ENCODE measurements at regions not wholly inside any gene's neighbourhood (a gene's known extent, or its start where the extent isn't known, plus 50 kb on each side); places are given as distances from the start of the nearest gene placed in this dataset.

DNA sequence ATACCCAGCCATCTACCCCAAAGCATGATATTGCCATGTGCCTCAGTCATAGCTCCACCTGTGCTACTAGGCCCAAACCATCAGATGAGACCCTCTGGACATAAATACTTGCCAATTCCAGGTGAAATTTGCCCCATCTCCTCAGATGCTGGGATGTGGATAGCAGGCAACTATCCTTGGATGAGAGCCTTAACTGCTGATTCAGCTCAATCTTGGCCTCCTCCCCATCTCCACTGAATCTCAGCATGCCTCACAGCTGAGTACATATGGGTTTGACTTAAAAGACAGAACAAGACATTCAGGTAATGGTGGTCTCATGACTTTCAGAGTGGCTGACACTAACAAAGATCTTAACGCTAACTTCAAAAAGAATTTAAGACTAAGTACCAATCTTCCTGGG, 50.8 kb upstream of the KLHL13 start:
- no peak for DNase-seq (ENCODE audit: low read depth in 1 of 2, low spot score in 1 of 2)
- no peak for TF ChIP-seq JUND (IDR thresholded peaks at IDR 0.05; ENCODE audit: low read depth)
- in situ Hi-C loops (cut with HindIII; ENCODE audit: low pct_unique_long_range_greater_than_20kb, low sequenced_read_pairs) = no loop called here

DNA sequence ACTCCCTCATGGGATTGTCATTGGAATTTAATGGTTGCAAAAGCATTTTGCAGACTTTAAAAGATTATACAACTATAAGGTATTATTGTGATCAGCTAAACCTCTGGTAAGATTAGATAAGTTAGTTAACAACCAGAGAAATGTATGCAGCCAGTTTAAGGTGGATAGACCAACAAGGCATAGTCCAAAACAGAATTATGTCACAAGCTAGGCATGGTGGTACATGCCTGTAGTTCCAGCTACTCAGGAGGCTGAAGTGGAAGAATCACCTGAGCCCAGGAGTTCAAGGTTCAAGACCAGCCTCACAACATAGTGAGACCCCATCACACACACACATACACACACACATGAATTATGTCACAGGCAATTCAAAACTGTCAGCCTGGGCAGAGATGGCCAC, 54.7 kb upstream of the KLHL13 start:
- no peak for DNase-seq (ENCODE audit: low read depth in 1 of 2, low spot score in 1 of 2)
- no peak for TF ChIP-seq JUND (IDR thresholded peaks at IDR 0.05; ENCODE audit: low read depth)
- in situ Hi-C loops (cut with HindIII; ENCODE audit: low pct_unique_long_range_greater_than_20kb, low sequenced_read_pairs) = no loop called here

DNA sequence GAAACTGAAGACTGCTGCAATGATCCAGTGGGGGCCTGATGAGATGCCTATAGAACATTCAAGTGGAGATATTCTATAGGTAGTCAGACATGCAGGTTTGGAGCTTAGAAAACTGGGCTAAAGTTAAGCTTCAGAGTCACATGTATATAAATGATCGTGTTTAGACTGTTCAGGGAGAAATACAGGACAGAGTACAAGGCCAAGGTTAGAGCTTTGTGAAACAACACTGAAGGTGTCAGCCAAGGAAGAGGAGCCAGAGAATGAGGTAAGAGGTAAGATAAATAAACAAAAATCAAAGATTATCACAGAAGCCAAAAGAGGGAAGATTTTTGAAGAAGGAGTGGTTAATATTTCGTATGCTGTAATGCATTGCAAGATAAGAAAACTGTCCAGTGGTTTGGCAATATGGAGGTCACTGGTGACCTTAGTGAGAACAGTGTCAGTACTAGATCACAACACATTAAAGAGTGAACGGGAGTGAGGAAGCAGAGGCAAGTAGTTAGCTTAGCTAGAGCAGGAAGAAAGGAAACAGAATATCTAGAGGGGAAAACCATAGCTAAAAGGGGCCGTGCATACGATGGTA, 58.0 kb upstream of the KLHL13 start:
- in situ Hi-C loops (cut with HindIII; ENCODE audit: low pct_unique_long_range_greater_than_20kb, low sequenced_read_pairs) = no loop called here
- no peak for TF ChIP-seq JUND (IDR thresholded peaks at IDR 0.05; ENCODE audit: low read depth)
- DNase-seq (ENCODE audit: low read depth in 1 of 2, low spot score in 1 of 2) = no peak

DNA sequence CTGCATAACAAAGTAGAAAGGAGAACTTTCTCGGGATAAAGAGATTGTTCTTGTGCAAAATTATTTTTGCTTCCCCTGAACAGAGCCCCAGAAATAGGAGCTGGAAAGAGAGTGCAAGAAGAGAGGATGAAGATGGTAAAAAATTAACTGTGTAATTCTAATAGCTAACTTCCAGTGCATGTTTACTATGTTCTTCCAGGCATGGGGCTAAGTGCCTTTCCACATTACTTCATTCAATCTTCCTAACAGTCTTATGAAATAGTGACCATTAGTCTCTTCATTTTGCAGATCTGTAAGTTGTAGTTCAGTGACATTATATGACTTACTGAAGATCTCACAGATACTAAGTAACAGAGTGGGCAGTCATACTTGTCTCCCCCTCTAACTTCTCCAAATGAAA, 61.1 kb upstream of the KLHL13 start:
- DNase-seq (ENCODE audit: low read depth in 1 of 2, low spot score in 1 of 2) = no peak
- TF ChIP-seq JUND (IDR thresholded peaks at IDR 0.05; ENCODE audit: low read depth) = no peak
- in situ Hi-C loops (cut with HindIII; ENCODE audit: low pct_unique_long_range_greater_than_20kb, low sequenced_read_pairs) = no loop called here

DNA sequence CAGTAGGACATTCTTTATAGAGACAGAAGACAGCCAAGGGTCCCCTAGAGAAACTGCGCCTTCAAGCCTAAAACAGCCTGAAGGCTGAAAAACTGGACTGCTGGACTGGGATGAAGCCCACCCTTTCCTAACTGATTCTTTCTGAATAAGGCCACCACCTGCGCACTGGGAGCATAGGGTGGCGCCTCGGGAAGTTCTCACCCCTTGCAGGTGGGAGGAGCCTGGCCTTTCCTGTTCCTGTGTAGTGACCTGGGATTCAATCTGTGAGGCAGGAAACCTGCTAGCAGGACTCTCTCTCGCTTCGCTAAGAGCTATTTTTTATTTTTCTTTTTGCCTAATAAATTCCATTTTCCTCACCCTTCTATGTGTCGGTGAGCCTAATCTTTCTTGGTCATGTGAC, 61.8 kb upstream of the KLHL13 start:
- in situ Hi-C loops (cut with HindIII; ENCODE audit: low pct_unique_long_range_greater_than_20kb, low sequenced_read_pairs) = no loop called here
- TF ChIP-seq JUND (IDR thresholded peaks at IDR 0.05; ENCODE audit: low read depth) = no peak
- no peak for DNase-seq (ENCODE audit: low read depth in 1 of 2, low spot score in 1 of 2)

DNA sequence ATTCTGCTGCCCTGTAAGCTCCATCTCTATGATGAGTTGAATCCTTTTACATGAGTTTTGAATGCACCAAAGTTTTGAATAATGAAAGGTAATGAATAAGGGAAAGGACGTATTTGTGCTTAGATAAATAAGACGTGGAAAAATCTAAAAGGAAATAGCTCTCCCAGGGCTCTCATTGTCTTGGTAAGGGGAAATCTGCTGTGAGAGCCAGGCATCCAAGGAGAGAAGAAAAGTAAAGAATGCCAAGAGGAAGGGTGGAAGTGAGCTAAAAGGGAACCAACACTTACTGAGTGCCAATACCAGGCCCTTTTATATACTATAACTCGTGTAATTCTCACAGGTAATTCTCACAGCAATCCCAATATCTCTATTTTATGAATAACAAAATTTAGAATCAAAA, 62.6 kb upstream of the KLHL13 start:
- in situ Hi-C loops (cut with HindIII; ENCODE audit: low pct_unique_long_range_greater_than_20kb, low sequenced_read_pairs) = no loop called here
- no peak for DNase-seq (ENCODE audit: low read depth in 1 of 2, low spot score in 1 of 2)
- no peak for TF ChIP-seq JUND (IDR thresholded peaks at IDR 0.05; ENCODE audit: low read depth)

DNA sequence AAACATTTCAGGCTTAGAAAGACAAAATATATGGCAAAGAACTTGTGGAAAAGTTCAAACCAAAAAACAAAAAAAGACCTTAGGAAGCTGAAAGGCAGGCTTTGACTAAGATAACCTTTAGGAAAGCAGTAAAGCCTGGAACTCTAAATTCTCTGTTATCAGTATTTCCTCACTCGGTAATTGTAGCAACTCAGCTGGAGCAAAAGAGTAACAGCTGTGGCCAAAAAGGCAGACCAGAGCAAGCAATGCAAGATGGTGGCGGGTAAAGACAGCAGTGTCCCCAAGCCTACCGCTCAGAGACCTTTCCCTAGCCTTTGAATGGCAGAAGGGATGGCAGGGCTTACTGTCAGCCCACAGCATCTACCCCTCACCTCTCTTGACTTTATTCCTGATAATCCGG, 63.1 kb upstream of the KLHL13 start:
- in situ Hi-C loops (cut with HindIII; ENCODE audit: low pct_unique_long_range_greater_than_20kb, low sequenced_read_pairs) = no loop called here
- TF ChIP-seq JUND (IDR thresholded peaks at IDR 0.05; ENCODE audit: low read depth) = no peak
- no peak for DNase-seq (ENCODE audit: low read depth in 1 of 2, low spot score in 1 of 2)

DNA sequence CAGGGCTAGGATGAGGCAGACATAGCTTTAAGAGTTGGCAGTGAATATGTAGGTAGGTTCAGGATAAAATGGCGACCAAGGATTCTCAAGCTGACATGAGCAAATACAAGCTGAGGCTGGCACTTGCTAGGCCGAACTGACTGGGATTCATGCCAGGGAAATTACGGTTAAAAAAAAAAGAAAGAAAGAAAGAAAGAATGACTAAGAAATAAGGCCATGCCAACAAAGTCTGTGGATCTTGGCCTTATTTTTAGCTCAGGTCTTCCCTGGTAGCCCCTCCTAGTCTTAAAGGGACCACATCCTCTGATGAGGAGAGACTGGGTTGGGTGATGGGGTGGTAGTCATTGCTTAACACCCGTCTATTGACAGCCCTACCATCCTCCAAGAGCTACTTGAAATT, 64.4 kb upstream of the KLHL13 start:
- in situ Hi-C loops (cut with HindIII; ENCODE audit: low pct_unique_long_range_greater_than_20kb, low sequenced_read_pairs) = no loop called here
- no peak for TF ChIP-seq JUND (IDR thresholded peaks at IDR 0.05; ENCODE audit: low read depth)
- no peak for DNase-seq (ENCODE audit: low read depth in 1 of 2, low spot score in 1 of 2)

DNA sequence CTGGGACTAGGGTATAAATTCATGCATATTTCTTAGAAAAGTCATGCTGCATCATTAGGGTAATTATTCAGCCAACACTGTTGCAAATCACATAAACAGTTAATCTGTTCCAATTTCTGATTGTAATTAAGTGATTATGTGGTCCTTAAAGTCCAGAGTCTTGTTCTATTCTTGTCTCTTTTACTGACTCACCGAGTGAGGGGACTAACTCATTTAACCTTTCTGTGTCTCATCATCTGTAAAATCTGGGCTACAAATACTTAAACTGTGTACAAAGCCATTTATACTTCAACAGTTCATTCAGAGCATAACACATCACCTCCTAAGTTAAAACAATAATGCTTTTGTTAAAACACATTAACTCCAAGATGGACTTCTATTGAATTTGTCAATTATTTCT, 65.4 kb upstream of the KLHL13 start:
- in situ Hi-C loops (cut with HindIII; ENCODE audit: low pct_unique_long_range_greater_than_20kb, low sequenced_read_pairs) = no loop called here
- no peak for TF ChIP-seq JUND (IDR thresholded peaks at IDR 0.05; ENCODE audit: low read depth)
- no peak for DNase-seq (ENCODE audit: low read depth in 1 of 2, low spot score in 1 of 2)

DNA sequence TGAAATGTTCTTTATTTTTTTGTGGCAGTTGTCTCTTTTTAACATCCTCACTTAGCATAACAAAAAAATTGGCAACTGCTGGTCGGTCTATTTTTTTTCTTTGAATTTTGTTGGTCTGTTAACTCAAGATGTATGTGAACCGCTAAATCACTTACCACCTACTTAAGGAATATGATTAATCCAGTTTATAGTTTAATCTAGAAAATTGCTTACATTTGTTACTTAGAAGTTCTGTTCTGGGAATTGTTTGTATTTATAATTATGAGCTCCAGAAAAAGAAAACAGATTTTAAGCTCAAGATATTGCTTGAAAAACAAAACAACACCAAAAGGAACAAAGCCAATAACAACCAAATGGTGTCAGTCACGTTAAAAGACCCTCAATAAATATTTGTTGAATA, 66.1 kb upstream of the KLHL13 start:
- no peak for TF ChIP-seq JUND (IDR thresholded peaks at IDR 0.05; ENCODE audit: low read depth)
- DNase-seq (ENCODE audit: low read depth in 1 of 2, low spot score in 1 of 2) = no peak
- in situ Hi-C loops (cut with HindIII; ENCODE audit: low pct_unique_long_range_greater_than_20kb, low sequenced_read_pairs) = no loop called here

DNA sequence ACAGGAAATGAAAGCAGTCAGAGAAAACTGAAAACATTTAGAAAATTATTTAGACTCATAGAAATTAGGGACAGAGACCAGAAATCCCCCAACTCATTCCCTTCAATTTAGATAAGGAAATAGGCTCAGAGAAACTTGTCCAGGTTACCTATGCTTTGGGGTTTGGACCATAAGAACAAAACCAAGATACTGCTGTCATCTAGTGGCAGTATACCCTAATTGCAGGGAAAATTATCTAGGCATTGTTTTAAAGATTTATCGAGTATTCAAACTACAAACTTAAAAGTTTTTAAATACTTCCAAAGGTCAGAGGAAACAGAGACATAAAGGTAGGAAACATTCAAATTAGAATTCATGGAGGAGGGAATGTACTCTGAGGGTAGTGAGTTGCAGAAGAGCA, 67.0 kb upstream of the KLHL13 start:
- in situ Hi-C loops (cut with HindIII; ENCODE audit: low pct_unique_long_range_greater_than_20kb, low sequenced_read_pairs) = no loop called here
- no peak for DNase-seq (ENCODE audit: low read depth in 1 of 2, low spot score in 1 of 2)
- no peak for TF ChIP-seq JUND (IDR thresholded peaks at IDR 0.05; ENCODE audit: low read depth)

DNA sequence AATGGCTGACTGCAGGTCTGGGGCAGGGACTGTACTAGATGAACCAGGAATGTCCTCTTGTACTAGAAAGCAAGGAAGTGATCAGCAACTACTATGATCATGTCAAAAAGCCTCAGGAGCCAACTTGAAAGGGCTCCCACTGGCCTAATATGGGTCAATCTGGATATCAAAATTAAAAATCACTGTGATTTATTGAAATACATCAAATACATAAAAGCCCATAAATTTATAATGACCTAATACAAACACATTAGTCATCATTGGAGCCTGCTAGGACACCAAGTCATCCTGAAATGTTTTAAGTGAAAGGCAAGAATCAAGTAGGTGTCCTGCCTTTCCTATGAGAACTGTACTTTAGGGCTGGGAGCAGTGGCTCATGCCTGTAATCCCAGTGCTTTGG, 70.5 kb upstream of the KLHL13 start:
- no peak for TF ChIP-seq JUND (IDR thresholded peaks at IDR 0.05; ENCODE audit: low read depth)
- in situ Hi-C loops (cut with HindIII; ENCODE audit: low pct_unique_long_range_greater_than_20kb, low sequenced_read_pairs) = no loop called here
- no peak for DNase-seq (ENCODE audit: low read depth in 1 of 2, low spot score in 1 of 2)

DNA sequence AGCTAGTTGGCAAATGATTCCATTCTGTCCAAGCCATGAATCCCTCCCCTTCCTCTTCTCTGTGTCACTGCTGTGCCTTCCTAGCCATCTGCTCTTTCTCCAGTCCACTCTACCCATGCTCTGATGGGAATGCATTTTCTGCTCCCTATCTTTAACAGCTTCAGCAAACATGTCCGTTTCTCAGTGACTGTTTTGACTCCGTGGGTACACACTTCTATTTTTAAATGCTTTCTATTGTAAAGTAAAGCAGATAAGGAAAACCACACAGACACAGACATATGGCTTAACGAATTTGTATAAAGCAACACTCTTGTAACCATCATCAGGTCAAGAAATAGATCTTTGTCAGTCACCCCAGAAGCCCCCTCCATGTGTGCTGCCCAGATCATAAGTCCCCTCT, 72.4 kb upstream of the KLHL13 start:
- no peak for DNase-seq (ENCODE audit: low read depth in 1 of 2, low spot score in 1 of 2)
- in situ Hi-C loops (cut with HindIII; ENCODE audit: low pct_unique_long_range_greater_than_20kb, low sequenced_read_pairs) = no loop called here
- TF ChIP-seq JUND (IDR thresholded peaks at IDR 0.05; ENCODE audit: low read depth) = no peak

DNA sequence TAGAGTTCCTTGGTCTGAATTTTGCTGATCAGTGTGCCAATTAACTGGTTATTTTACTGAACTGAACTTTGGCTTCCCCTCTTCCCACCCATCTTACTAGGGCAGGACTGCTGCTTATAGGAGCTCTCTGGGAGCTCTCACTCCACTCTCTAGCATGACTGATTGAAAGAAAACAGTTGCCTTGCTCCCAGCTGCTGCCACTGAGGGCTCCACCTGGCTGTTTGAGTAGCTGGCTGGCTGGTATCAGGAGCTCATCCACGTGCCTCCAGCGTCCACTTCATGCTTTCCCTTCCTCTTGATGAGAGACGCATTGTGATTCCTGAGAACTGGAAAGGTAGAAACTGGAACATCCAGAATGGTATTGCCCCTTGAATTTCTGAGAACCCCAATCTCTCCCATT, 73.0 kb upstream of the KLHL13 start:
- in situ Hi-C loops (cut with HindIII; ENCODE audit: low pct_unique_long_range_greater_than_20kb, low sequenced_read_pairs) = no loop called here
- peak in 1 of 2 experiments; percentile 1 for DNase-seq (ENCODE audit: low read depth in 1 of 2, low spot score in 1 of 2)
- TF ChIP-seq JUND (IDR thresholded peaks at IDR 0.05; ENCODE audit: low read depth) = no peak

Data from T47D (cell line).